HUDEP-2 (cell line): ENCODE measurements at regions not wholly inside any gene's neighbourhood (a gene's known extent, or its start where the extent isn't known, plus 50 kb on each side); places are given as distances from the start of the nearest gene placed in this dataset.
"Not testable (repeated sequence)": the region's sequence is repeated elsewhere in the genome, so short reads cannot be mapped to it uniquely, and the experiment has no call there.

Source experiments
- DNase-seq, 76 experiments: peaks; one replicate each; lab custom pipeline; 2025; ENCODE audit not compliant: unreplicated experiment in 76 of 76; lab: John Stamatoyannopoulos, UW

- DNase-seq, result no peak
Measured at GRCh38 chr3:150329408-150329807, 78.7 kb upstream of the TSC22D2 start.

- DNase-seq, result no peak
Measured at GRCh38 chr3:150328654-150329040, 79.5 kb upstream of the TSC22D2 start.

- DNase-seq, result no peak
Measured at GRCh38 chr3:150327678-150328653, 80.1 kb upstream of the TSC22D2 start.

GRCh38 chr3:150324788-150325187, 83.3 kb upstream of the TSC22D2 start:
- peak in 6 of 76 experiments; percentile 0 to 22 (median 8) for DNase-seq

DNA sequence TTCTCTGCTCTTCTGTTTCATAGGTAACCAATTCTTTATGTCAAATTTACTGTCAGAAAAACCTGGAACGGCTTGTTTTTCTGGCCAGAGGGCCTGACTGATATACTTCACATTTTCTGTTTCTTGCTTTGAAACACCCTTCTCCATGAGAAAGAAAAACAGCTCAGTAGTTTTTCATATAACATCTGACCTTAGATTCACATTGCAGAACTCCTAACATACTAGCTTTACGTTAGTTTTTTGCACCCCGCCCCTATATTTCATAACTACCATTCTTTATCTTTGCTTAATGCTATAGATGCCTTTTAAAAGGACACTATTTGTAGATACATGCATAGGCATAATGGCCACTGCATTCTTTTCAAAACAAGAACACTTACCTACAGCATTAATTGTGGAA, 83.9 kb upstream of the TSC22D2 start:
- no peak for DNase-seq

GRCh38 chr3:150323770-150324169, 84.3 kb upstream of the TSC22D2 start:
- DNase-seq, result no peak

GRCh38 chr3:150323091-150323490, 85.0 kb upstream of the TSC22D2 start:
- DNase-seq, result not testable (repeated sequence)

GRCh38 chr3:150320971-150321370, 87.1 kb upstream of the TSC22D2 start:
- DNase-seq, result not testable (repeated sequence)

- no peak for DNase-seq
Measured at GRCh38 chr3:150319900-150320299, 88.2 kb upstream of the TSC22D2 start.

GRCh38 chr3:150317469-150317868, 90.6 kb upstream of the TSC22D2 start:
- no peak for DNase-seq

DNA sequence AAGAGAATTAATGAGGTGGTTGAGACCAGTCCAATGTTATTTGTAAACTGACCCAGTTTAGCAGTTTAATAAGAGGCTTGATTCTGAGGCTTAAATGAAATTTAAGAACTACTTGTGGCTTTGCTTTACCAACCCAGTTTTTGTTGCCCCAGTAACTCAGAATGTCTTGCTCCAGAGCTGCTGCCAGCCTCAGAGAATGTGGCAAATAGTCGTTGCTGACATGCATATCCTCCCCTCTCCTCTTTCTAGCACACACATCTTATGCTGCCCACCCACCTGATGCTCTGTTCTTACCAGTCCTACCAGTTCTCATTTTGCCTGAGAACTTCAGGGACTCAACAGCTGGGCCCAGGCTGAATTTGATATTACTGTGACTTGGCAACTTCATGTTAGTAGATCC, 92.4 kb upstream of the TSC22D2 start:
- no peak for DNase-seq

DNA sequence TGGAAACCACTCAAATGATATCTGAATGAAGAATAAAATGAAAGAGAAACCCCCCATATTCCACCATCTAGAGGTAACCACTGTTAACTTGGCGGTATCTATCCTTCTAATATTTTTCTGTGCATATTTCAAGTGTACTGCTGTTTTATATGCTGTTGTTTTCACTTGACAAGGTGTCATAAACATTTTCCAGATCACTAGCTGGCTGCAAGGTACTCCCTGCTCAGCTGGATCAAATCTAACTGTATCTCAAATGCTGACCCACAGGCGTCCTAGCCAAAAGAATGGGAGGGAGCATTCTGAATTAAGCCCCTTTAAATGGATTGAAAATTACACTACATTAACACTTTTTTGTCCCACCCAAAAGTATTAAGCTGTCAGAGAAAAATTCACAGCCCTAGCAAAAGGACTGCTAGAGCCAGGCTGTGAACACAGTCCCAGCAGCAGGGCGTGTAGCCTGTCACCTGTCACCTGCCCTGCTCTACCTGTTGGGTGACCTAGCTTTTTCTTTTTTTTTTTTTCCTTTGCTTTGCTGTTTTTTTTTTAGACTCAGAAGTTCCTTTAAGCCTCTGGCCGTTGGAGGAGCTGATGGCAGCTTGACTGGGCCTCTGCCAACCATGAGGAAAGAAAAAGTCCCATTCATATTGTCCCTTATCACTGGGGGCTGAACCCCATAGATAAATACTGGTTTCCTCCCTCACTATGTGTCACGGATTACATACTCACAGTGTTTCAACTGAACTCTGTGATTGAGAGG, 93.7 kb upstream of the TSC22D2 start:
- peak in 73 of 76 experiments; percentile 2 to 83 (median 58) for DNase-seq

GRCh38 chr3:150312018-150312657, 96.0 kb upstream of the TSC22D2 start:
- peak in 1 of 76 experiments; percentile 1 for DNase-seq

- DNase-seq, result no peak
Measured at GRCh38 chr3:150311156-150311555, 96.9 kb upstream of the TSC22D2 start.

DNA sequence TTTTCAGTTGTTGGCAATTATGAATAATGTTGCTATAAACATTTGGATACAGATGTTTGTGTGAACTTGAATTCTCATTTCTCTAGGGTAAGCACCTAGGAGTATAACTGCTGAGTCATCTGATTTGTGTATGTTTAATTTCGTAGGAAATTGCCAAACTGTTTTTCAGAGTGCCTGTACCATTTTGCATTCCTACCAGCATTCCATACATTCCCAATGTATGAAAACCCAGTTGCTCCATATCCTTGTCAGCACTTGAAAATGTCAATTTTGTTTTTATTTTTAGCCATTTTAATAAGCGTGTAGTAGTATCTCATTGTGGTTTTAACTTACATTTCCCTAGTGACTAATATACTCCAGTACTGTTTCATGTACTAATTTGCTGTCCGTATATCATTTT, 98.5 kb upstream of the TSC22D2 start:
- DNase-seq, result no peak

- DNase-seq, result no peak
Measured at GRCh38 chr3:150309257-150309542, 98.9 kb upstream of the TSC22D2 start.

DNA sequence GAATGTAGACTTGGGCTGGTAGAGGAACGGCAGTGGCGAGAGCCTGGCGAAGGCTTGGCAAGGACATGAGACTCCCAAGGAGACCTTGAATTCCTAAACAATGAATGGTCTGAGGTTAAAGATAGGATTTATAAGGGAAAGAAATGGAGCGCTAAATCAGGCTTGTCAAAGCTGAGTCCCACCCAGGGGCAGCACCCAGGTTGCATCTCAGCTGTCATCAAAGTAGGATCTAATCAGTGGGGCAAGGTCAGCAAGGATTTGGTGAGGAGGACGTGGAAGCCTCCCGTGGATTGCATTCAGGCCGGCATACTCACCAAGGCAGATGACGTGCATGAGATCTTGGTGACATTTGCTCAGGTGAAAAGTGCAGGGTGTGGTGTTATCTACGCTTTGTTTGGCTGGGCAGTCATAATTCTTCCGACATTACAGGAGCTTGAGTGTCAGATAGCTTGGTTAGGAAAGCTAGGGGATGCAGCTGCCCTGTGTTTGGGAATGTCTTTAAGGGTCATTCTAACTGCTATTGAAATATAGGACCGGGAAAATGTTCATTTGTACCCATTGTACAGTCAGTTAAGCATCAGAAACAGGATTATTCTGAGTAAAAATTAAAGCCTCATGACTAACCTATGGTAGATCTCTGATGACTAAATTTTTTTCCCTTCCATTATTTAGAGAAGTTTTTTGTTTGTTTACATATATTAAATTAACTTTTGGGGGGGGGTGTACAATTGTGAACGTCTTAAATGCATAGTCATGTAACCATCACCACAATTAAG, 99.4 kb upstream of the TSC22D2 start:
- DNase-seq, result no peak

DNA sequence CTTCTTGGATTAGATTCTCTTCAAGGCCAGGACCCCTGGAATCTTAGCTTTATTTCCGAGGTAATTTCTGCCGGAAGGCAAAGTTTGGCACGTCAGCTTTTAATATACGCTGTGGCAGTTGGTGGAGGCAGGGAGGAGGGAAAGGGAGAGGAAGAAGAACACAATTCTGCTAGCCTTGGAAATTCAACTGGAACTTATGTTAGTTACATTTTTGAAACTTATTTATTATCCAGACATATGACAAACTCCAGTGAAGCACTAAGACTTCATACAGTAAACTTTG, 100.1 kb upstream of the TSC22D2 start:
- no peak for DNase-seq

DNA sequence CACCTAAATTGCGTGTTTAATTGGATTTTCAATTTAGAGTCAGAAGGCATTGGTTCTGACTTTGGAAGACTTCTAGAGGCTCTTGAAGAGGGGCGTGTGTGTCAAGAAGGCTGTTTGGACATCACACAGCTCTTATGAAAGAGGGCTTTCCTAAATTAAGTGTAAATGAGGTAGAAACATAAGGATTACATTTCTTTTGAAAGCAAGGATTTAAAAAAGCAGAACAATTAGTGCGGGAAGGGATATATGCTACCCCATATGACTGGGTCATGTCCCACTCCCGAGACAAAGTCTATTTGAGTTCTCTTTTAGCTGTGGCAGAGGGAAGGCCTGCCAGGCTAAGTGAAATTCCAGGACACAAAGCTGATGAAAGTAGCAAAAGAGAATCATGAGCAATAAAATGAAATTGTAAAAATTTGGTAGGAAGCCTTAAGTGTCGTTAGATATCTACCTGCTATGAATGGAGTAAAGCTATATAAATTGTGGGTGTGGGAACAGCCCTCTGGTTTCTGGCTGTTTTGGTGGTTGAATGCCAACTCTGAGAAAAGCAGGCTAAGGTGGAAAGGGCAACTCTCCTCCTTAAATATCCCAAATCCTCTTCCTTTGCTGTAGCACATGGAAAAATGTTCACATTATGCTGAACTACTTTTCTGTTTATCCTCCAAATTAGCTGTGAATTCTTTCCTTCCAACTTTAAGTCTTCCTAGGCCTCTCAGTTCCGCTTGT, 100.6 kb upstream of the TSC22D2 start:
- no peak for DNase-seq

DNA sequence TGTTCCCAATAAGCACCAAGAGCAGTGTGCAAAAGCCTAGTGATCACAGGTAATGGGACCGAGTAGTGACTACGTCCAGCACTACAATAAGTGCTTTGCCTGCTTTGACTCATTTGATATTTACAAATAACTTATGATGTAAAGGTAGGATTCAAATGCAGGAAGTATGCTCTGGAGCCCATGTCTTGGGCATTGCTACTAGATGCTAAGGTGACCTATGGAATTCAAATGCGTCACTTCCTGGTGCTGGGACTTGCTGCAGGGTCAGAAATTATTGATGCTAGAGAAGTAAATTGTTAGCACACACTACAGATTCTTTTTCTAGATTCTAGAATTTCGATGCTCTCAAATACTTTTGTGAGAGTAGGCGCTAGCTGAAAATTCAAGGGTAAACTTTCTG, 101.2 kb upstream of the TSC22D2 start:
- DNase-seq, result no peak
